Stimulated activated CD8-positive, alpha-beta memory T cell treated with anti-CD3 and anti-CD28 coated beads, Interleukin-7, amount 100 ng/mL, for 24 hours (primary cell): ENCODE measurements at regions not wholly inside any gene's neighbourhood (a gene's known extent, or its start where the extent isn't known, plus 50 kb on each side); places are given as distances from the start of the nearest gene placed in this dataset.
"Not testable (repeated sequence)": the region's sequence is repeated elsewhere in the genome, so short reads cannot be mapped to it uniquely, and the experiment has no call there.

Experiments used
- DNase-seq: peaks from one replicate; pipeline ENCODE4 v3.0.0-alpha.2; 2020; ENCODE audit warnings: low read depth

- no peak for DNase-seq
Measured at GRCh38 chr11:70592641-70593165, 194.4 kb downstream of the CTTN start.

- no peak for DNase-seq
Measured at GRCh38 chr11:70593446-70593983, 195.2 kb downstream of the CTTN start.

GRCh38 chr11:70594031-70594430 lies 195.7 kb downstream of the CTTN start:
- no peak for DNase-seq

- no peak for DNase-seq
Measured at GRCh38 chr11:70594606-70595005, 196.3 kb downstream of the CTTN start.

GRCh38 chr11:70595016-70595415 lies 196.7 kb downstream of the CTTN start:
- DNase-seq = no peak

GRCh38 chr11:70595452-70595851 lies 197.1 kb downstream of the CTTN start:
- DNase-seq = no peak

GRCh38 chr11:70596091-70596490 lies 197.8 kb downstream of the CTTN start:
- no peak for DNase-seq

- no peak for DNase-seq
Measured at GRCh38 chr11:70597006-70597555, 198.8 kb downstream of the CTTN start.

GRCh38 chr11:70597751-70598625 lies 199.7 kb downstream of the CTTN start:
- DNase-seq = no peak

GRCh38 chr11:70600911-70601415 lies 202.6 kb downstream of the CTTN start:
- DNase-seq = not testable (repeated sequence)

GRCh38 chr11:70601861-70602538 lies 203.7 kb downstream of the CTTN start:
- no peak for DNase-seq

- no peak for DNase-seq
Measured at GRCh38 chr11:70603114-70603755, 204.9 kb downstream of the CTTN start.

GRCh38 chr11:70603756-70604211 lies 205.5 kb downstream of the CTTN start:
- DNase-seq = no peak

- DNase-seq = no peak
Measured at GRCh38 chr11:70604221-70604620, 205.9 kb downstream of the CTTN start.

GRCh38 chr11:70604630-70605467 lies 206.5 kb downstream of the CTTN start:
- DNase-seq = no peak

- DNase-seq = no peak
Measured at GRCh38 chr11:70605468-70605815, 207.1 kb downstream of the CTTN start.

GRCh38 chr11:70605846-70606245 lies 207.5 kb downstream of the CTTN start:
- no peak for DNase-seq

GRCh38 chr11:70606248-70606950 lies 208.1 kb downstream of the CTTN start:
- DNase-seq = no peak

- DNase-seq = no peak
Measured at GRCh38 chr11:70606951-70607330, 208.6 kb downstream of the CTTN start.

- no peak for DNase-seq
Measured at GRCh38 chr11:70607561-70607960, 209.2 kb downstream of the CTTN start.
